Head of caudate nucleus (tissue), 42 donors: ENCODE measurements at regions not wholly inside any gene's neighbourhood (a gene's known extent, or its start where the extent isn't known, plus 50 kb on each side); places are given as distances from the start of the nearest gene placed in this dataset.

ENCODE experiments used
- DNase-seq, 42 donors: peaks; one replicate each; pipeline versions ENCODE4 v3.0.0 to v3.0.0-alpha.2; 2020 to 2021; ENCODE audit warnings: mixed read lengths in 7 of 42
- intact Hi-C: fragments of 100-400 bp; cut with DNase I; formaldehyde crosslinking; loops from one replicate; pipeline ENCODE4 v1.15.0; 2022

DNA sequence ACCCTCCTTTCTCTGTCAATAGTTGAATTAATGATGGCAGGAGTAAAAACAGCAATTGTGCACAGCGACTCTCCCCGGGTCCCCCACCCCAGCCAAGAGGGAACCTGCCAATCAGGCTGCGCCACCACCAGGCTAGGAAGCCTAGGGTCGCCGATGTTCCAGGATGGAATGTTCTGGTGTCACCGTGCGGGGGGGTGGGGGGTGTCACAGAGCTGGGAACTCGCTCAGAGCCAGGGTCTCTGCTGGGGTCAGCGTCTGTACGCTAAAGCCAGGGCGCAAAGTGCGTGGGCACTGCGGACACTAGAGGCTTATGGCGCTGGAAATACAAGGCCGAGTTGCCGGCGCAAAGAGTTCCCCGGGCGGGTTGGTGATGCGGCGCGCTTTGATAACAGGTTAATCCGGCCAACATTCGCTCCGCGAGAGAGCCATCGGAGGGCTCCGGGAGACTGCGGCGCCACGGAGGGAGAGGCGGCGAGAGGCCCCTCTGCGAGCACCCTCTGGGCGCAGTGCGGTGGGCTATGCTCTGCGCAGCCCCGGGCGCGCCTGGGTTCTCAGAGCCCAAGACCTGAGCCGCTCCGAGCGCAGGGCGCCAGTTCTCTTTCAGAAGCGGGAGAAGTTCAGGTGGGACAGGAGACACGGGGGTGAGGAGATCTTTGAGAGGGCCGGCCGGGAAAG, 192.3 kb downstream of the EMX2 start:
- DNase-seq = peak in 27 of 42 donors; percentile 6 to 69 (median 29)
- intact Hi-C loops = no loop called here

DNA sequence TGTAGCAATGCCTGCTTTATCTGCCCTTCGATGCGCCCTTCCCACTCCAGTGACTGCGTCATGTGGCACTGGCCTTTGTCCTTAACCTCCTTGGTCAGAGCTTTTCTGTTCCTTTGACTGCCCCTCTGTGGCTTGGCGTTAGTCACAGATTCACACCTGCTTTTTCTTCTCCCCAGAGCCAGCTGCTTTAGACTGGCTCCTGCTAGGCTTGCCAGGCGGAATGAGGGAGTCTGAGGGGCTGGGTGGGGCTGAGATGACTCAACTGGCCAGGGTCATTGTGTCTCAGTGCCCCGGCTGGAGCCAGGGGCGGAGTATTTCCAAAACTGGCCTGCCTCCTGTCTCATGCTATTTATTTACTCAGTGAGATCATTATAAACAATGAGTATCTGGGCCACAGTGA, 194.1 kb downstream of the EMX2 start:
- intact Hi-C loops = no loop called here
- DNase-seq = no peak

DNA sequence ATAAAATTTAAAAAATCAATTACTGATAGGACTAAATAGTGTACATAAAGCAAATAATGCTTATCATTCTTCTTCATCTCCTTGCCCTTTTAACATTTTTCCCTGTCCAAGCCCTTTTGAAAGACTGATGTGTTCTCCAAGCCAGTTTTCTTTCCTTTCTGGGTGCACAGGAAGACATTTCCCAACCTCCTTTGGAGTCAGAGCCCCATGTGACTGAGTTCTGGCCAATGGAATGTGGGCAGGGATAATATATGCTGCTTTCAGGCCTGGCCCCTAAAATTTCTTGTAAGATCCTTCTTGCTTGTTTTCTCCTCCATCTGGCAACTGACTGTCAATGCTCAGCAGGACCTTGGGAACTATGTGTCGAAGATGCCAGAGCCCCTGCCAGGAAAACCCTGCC, 197.5 kb downstream of the EMX2 start:
- intact Hi-C loops = loop anchor here (10.0 kb wide), 1 partner anchor 175 kb away; no protein-coding TSS in a partner anchor
- DNase-seq = no peak

DNA sequence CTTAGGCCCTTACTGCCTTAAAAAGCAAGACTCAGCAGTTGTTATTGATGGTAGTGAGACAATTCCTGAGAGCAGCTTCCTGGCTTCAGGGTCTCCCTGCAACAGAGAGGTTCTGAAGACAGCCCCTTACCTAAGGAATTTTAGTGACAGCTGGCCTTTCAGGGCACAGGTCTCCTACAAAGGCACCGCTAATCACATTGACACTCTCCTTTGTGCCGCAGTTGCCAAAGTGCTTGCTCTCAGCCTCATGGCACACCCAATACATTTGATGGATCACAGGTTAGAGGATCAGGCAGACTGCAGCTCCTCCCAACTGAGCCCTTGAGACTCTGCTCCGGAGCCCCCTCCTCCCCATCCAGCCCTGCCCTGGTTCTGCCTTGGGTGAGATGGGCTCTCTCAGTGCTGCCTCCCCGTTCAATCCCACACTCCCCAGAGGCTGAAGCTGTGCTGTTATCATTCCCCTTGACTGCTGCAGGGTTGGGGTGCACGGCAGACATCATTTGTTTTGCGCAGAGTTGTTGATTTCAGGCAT, 198.2 kb downstream of the EMX2 start:
- intact Hi-C loops = loop anchor here (10.0 kb wide), 1 partner anchor 176 kb away; no protein-coding TSS in a partner anchor
- DNase-seq = no peak

- intact Hi-C loops = loop anchor here (10.0 kb wide), 1 partner anchor 177 kb away; no protein-coding TSS in a partner anchor
- no peak for DNase-seq
Observed at GRCh38 chr10:117741524-117741923, 199.0 kb downstream of the EMX2 start.

DNA sequence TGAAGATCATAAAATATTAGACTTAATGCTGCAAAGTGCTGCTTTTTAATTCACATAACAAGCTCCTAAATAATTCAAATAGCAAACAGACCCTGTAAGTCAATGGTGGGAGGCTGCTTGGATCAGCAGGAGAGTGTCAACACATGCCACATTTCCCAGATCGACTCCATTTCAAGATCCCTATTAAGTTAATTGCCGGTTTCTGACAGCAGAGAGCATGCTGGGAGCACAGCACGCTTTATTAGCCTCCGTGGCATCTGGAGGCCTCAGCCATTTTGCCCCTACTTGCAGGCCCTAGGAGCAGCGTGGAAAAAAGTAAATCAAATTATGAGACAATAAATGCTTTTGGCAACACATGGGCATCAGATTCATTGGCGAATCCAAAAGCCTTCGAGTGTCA, 201.0 kb downstream of the EMX2 start:
- intact Hi-C loops = loop anchor here (10.0 kb wide), 1 partner anchor 179 kb away; no protein-coding TSS in a partner anchor
- DNase-seq = no peak

DNA sequence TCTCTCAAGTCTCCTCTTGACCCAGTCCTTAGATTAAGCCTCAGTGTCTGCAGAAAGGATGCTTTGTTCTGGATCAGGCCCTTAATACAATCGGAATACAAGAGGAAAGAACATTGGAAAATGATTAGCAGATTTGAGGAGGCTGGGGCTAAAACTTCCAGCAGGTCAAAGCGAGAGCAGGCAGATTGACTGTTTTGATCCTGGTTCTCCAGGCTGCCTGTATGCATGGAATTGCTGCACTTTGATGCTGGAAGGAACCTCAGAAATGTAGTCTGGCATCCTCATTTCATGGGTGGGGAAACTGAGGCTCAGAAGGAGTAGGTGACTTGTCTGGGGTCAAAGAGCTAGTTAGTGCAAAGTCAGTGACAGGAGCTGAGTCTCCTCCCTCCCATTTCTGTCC, 202.8 kb downstream of the EMX2 start:
- peak in 2 of 42 donors; percentile 15 to 25 for DNase-seq
- intact Hi-C loops = loop anchor here (10.0 kb wide), 1 partner anchor 180 kb away; no protein-coding TSS in a partner anchor

DNA sequence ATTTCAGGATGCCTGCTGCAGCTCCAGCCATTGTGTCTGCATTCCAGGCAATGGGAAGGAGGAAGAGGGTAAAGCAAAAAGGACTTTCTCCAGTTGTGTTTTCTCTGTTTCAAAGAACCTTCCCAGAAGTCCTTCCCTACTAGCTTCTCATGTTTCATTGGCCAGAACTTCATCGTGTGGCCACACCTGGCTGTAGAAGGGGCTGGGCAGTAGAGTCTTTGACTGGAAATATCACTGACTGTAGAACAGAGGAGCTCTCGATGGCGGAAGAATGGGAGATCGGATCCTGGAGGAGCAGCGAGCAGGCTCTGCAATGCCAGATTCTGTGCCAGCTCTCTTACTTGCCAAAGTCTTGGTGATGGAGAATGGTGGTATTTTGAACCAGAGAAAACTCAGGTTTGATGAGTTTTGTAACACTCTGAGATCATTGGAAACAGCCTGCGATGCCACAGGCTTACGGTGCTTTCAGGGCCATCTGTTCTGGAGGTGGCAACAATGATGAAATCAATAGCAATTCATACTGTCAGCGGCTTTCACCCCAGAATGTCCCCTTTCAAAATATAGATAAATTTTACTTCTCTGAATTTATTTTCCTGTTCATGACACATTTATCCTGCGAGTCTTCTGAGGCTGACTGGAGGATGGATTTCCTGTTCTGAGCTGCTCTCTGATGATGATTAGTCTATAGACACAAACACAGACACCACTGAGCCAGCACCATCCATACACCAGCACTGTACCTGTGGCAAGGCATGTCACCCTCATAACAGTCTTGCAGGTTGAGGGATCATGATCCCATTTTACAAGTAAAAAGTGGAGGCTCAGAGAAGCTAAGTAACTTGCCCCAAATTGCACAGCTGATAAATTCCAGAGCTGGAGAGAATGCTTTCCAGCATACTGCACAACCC, 204.2 kb downstream of the EMX2 start:
- intact Hi-C loops = loop anchor here (10.0 kb wide), 1 partner anchor 182 kb away; no protein-coding TSS in a partner anchor
- DNase-seq = peak in 1 of 42 donors; percentile 30

GRCh38 chr10:117747636-117748035, 205.1 kb downstream of the EMX2 start:
- intact Hi-C loops = loop anchor here (10.0 kb wide), 1 partner anchor 183 kb away; no protein-coding TSS in a partner anchor
- DNase-seq = peak in 1 of 42 donors; percentile 34

DNA sequence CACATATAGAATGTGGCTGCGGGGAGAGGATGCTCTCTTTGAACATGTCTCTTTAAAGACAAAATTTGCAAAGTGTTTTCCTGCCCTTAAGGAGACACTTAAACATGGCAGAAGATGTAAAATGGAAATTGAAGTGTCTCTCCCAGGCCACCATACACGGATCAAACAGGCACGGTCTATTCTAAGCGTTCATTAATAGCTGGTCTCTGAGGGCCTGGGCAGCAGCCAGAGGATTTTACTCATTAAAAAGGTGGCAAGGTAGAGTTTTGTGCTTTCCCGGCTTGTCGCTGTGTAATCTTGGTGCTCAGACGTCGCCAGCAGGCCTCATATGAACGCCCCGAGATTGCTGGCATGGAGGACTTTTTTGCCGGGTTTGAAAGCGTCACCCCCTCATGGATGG, 205.5 kb downstream of the EMX2 start:
- intact Hi-C loops = loop anchor here (10.0 kb wide), 1 partner anchor 183 kb away; no protein-coding TSS in a partner anchor
- DNase-seq = peak in 1 of 42 donors; percentile 24

GRCh38 chr10:117750616-117751015, 208.1 kb downstream of the EMX2 start:
- peak in 1 of 42 donors; percentile 41 for DNase-seq
- intact Hi-C loops = no loop called here

DNA sequence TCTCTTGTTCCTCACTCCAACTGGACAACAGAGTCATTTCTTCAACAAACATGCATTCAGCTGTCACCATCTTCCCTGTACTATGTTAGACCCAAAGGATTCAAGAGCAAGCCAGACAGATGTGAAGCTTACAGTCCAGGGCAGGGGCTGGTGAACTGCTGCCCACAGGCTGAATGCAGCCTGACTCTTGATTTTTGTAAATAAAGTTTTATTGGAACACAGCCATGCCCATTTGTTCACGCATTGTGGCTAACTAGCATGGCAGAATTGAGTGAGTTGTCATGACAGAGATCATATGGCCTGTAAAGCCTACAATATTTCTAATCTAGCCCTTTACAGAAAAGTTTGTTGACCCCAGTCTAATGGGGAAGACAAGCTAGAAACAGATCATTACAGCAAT, 208.7 kb downstream of the EMX2 start:
- DNase-seq = no peak
- intact Hi-C loops = no loop called here

- intact Hi-C loops = no loop called here
- peak in 1 of 42 donors; percentile 18 for DNase-seq
Observed at GRCh38 chr10:117752103-117752502, 209.6 kb downstream of the EMX2 start.

GRCh38 chr10:117754770-117755658, 212.5 kb downstream of the EMX2 start:
- intact Hi-C loops = no loop called here
- peak in 17 of 42 donors; percentile 14 to 63 (median 30) for DNase-seq

DNA sequence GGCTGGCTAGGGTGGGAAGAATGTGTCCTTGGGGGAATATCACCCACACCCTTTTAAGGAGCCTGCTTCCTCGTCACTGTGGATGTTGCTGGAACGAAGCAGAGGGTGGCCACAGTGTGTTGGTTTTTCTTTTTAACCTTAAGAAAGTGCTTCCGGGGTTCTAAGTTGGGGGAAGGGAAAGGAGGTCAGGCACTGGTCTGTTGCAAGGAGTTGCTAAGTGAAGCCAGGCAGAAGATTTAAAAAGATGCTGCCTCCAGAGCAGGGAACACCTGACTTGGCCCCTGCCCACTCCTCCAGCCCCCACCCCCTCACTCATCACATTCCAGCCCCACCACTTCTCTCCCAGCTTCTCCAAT, 213.1 kb downstream of the EMX2 start:
- intact Hi-C loops = no loop called here
- peak in 1 of 42 donors; percentile 40 for DNase-seq

GRCh38 chr10:117757086-117757720, 214.7 kb downstream of the EMX2 start:
- intact Hi-C loops = no loop called here
- DNase-seq = no peak

DNA sequence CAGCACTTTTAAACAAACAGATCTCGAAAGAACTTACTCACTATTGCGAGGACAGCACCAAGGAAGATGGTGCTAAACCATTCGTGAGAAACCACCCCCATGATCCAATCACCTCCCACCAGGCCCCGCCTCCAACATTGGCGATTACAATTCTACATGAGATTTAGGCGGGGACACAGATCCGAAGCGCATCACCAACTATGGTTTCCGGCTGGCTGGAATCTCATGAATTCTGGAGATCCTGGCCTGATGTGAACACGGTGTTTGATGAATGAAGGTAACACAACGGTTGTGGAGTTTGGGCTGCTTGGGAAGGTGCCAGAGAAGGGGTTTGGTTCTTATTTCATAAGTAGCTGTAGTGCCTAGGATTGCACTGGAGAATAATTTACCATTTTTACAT, 216.7 kb downstream of the EMX2 start:
- intact Hi-C loops = no loop called here
- no peak for DNase-seq

- intact Hi-C loops = no loop called here
- DNase-seq = no peak
Observed at GRCh38 chr10:117761695-117762094, 219.1 kb downstream of the EMX2 start.
